ENCODE measurements at regions not wholly inside any gene's neighbourhood (a gene's known extent, or its start where the extent isn't known, plus 50 kb on each side); places are given as distances from the start of the nearest gene placed in this dataset.
A peak's percentile ranks its signal among the peaks of the same experiment; 100 is the strongest.

DNA sequence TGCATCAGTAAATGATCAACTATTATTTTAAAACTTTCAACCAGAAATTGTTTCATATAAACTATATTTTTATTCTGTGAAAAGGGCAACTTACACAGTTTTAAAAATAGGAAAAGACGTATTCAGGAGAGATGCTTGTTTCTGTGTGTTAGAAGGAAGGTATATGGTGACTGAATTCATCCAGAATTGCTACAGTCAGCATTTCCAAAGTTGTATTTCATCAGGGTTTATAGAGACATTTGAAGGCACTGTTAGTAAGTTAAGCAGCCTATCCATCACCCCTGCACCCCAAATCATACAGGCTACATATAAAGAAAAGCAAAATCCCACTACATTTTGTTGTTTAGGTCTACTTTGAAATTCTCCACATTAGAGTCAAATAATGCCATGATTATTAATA lies 716.0 kb downstream of the KCTD16 start:
- ATAC-seq (ENCODE audit: low read depth), result no peak

More for the DNA sequence above, 716.0 kb downstream of the KCTD16 start:
- POLR2A ChIA-PET (ENCODE audit: unreplicated experiment), result no interaction called here
- Histone ChIP-seq H3K4ac (ENCODE audit: low read depth, low read length) (no peak overlapping the region), H3K27ac (ENCODE audit: insufficient read depth, low read length) (no peak overlapping the region), H2BK120ac (ENCODE audit: low read depth, low read length) (no peak overlapping the region), H3K4me2 (ENCODE audit: low read depth, low read length) (no peak overlapping the region), H3K9me3 (ENCODE audit: control insufficient read depth, insufficient read depth, low read length) (peaks cover 7% of the 10 kb centered on the region; the same call in 1 of the 2 replicates), H3K23ac (ENCODE audit: low read depth, low read length) (no peak overlapping the region), H4K8ac (ENCODE audit: low read depth in 2 of 2, low read length in 2 of 2) (no peak overlapping the region), H3K9ac (ENCODE audit: low read depth, low read length) (no peak overlapping the region), H2BK5ac (ENCODE audit: low read depth, low read length, poor library complexity, severe bottlenecking) (no peak overlapping the region), H3K18ac (ENCODE audit: low read depth, low read length) (no peak overlapping the region), H2AK5ac (ENCODE audit: low read depth, low read length) (no peak overlapping the region), H3K27me3 (ENCODE audit: control insufficient read depth, insufficient read depth, low read length) (no peaks in the 10 kb centered on the region), H3K4me3 (ENCODE audit: insufficient read depth, low read depth, low read length) (no peak overlapping the region), H3K9me1 (ENCODE audit: insufficient read depth, low read length) (no peaks in the 10 kb centered on the region), H2AFZ (replicated peaks; ENCODE audit: low read length, poor library complexity) (no peak overlapping the region), H2AK9ac (replicated peaks; ENCODE audit: low read depth, low read length, poor library complexity) (no peak overlapping the region), H4K20me1 (ENCODE audit: insufficient read depth, low read length) (no peaks in the 10 kb centered on the region), H2BK15ac (ENCODE audit: low read depth, low read length) (no peak overlapping the region), H2BK20ac (ENCODE audit: low read depth, low read length) (no peak overlapping the region), H3K79me1 (ENCODE audit: low read depth in 1 of 2, low read length in 2 of 2) (no peaks in the 10 kb centered on the region), H3K56ac (ENCODE audit: extremely low read depth, insufficient read depth, low read length) (no peak overlapping the region), H4K5ac (ENCODE audit: low read depth, low read length) (no peak overlapping the region), H3K4me1 (ENCODE audit: control insufficient read depth, insufficient read depth, low read length) (no peaks in the 10 kb centered on the region), H3K36me3 (ENCODE audit: control insufficient read depth, insufficient read depth, low read length) (no peaks in the 10 kb centered on the region), H4K91ac (ENCODE audit: insufficient read depth, low read depth, low read length) (no peak overlapping the region), H3K14ac (replicated peaks; ENCODE audit: low read depth, low read length) (no peak overlapping the region)
- no TSS peak for BruUV-seq (replicated peaks)
- CTCF ChIA-PET, result no interaction called here
- DNase-seq, result no peak
- no CpG with 5 or more reads among the region's 1 CpG for WGBS, 2 experiments (ENCODE audit: extremely low coverage in 2 of 2, insufficient read length in 1 of 2)
- dilution Hi-C loops (cut with HindIII; ENCODE audit: low sequenced_read_pairs, unreplicated experiment), result no loop called here
- intact Hi-C loops (cut with micrococcal nuclease), result no loop called here
- in situ Hi-C loops (cut with MboI; ENCODE audit: low sequenced_read_pairs), result no loop called here
- TF ChIP-seq, protein P1, sequence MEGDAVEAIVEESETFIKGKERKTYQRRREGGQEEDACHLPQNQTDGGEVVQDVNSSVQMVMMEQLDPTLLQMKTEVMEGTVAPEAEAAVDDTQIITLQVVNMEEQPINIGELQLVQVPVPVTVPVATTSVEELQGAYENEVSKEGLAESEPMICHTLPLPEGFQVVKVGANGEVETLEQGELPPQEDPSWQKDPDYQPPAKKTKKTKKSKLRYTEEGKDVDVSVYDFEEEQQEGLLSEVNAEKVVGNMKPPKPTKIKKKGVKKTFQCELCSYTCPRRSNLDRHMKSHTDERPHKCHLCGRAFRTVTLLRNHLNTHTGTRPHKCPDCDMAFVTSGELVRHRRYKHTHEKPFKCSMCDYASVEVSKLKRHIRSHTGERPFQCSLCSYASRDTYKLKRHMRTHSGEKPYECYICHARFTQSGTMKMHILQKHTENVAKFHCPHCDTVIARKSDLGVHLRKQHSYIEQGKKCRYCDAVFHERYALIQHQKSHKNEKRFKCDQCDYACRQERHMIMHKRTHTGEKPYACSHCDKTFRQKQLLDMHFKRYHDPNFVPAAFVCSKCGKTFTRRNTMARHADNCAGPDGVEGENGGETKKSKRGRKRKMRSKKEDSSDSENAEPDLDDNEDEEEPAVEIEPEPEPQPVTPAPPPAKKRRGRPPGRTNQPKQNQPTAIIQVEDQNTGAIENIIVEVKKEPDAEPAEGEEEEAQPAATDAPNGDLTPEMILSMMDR (conservative IDR thresholded peaks at IDR 0.05; ENCODE audit: low read depth, low read length), result no peak
- peak; percentile 89 for TF ChIP-seq MAFK (IDR thresholded peaks at IDR 0.05; ENCODE audit: low read depth, low read length)

All from IMR-90 (cell line).